ENCODE measurements at regions not wholly inside any gene's neighbourhood (a gene's known extent, or its start where the extent isn't known, plus 50 kb on each side); places are given as distances from the start of the nearest gene placed in this dataset.

DNA sequence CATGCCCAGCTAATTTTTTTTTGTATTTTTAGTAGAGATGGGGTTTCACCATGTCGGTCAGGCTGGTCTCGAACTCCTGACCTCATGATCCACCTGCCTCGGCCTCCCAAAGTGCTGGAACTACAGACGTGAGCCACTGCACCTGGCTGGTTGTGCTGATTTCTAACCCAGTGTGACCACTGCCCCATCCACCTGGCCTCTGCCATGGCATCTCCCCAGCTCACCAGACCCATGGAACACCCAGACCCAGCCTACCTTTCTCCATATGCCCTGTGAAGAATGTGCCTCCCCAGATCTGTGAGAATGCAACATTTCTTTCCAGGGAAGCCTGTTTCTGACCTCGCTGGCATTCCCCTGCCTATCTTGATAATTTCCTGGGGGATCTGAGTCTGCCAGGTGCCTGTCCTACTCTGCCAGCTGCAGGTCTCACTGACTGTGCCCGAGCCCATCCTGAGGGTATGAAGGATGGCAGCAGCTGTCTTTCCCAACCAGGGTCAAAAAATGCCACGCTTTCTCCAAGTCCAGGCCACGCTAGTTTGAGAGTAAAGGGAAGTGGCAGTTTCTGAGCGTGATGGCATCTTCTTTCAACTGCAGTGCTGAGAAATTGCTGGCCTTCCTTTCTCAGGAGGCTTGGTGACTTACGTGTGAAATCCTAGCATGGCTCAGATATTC is 324.4 kb upstream of the ZNF32 start:
- no peaks in the 10 kb centered on the region for H3K4me1 ChIP-seq (ENCODE audit: low read length)

DNA sequence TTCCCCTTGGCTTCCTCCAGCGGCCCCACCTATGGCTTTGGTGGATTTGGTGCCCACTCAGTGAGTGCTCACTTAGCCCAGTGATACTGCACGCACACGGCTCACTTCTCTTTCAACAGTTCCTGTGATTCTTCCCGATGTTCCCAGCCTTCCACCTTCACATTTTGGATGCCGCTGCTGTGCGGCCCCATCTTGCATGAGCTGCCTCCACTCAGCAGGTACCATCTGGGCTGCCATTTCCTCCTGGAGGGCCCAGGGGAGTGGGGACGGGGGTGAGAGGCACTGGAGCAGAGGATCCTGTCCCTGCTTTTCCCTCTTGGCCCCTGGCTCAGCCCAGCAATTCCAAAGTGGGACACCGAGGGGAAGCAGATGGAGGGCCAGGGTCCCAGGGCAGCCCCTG is 323.3 kb upstream of the ZNF32 start:
- H2AFZ ChIP-seq (ENCODE audit: low read length) = no peak overlapping the region
- H3K4me1 ChIP-seq (ENCODE audit: low read length) = no peaks in the 10 kb centered on the region
- H3K4me2 ChIP-seq (ENCODE audit: low read depth, low read length) = no peak overlapping the region
- no peaks in the 10 kb centered on the region for H4K20me1 ChIP-seq (ENCODE audit: insufficient read depth, low read length)
- no peaks in the 10 kb centered on the region for H3K79me2 ChIP-seq (ENCODE audit: low read length)
- H3K9me2 ChIP-seq (replicated peaks; ENCODE audit: insufficient read depth, low read length) = no peaks in the 10 kb centered on the region
- no peak for DNase-seq
- no peaks in the 10 kb centered on the region for H3F3A ChIP-seq (ENCODE audit: insufficient read depth, low read length)
- no peaks in the 10 kb centered on the region for H3K9me3 ChIP-seq (replicated peaks; ENCODE audit: insufficient read depth, low read length)
- H3K4me3 ChIP-seq (ENCODE audit: low read length) = no peak overlapping the region
- H3K27me3 ChIP-seq (replicated peaks; ENCODE audit: insufficient read depth, low read length) = no peaks in the 10 kb centered on the region
- no peak overlapping the region for H3K27ac ChIP-seq (ENCODE audit: low read length)
- no peaks in the 10 kb centered on the region for H3K36me3 ChIP-seq (replicated peaks; ENCODE audit: insufficient read depth, low read length)
- TF ChIP-seq, protein P1, sequence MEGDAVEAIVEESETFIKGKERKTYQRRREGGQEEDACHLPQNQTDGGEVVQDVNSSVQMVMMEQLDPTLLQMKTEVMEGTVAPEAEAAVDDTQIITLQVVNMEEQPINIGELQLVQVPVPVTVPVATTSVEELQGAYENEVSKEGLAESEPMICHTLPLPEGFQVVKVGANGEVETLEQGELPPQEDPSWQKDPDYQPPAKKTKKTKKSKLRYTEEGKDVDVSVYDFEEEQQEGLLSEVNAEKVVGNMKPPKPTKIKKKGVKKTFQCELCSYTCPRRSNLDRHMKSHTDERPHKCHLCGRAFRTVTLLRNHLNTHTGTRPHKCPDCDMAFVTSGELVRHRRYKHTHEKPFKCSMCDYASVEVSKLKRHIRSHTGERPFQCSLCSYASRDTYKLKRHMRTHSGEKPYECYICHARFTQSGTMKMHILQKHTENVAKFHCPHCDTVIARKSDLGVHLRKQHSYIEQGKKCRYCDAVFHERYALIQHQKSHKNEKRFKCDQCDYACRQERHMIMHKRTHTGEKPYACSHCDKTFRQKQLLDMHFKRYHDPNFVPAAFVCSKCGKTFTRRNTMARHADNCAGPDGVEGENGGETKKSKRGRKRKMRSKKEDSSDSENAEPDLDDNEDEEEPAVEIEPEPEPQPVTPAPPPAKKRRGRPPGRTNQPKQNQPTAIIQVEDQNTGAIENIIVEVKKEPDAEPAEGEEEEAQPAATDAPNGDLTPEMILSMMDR (IDR thresholded peaks at IDR 0.05; ENCODE audit: low read length) = no peak
- TF ChIP-seq EZH2 (optimal IDR thresholded peaks at IDR 0.05; ENCODE audit: low read depth, low read length) (no peak), EZH2phosphoT487 (IDR thresholded peaks at IDR 0.05; ENCODE audit: low read length) (no peak)
- no peak overlapping the region for H3K9ac ChIP-seq (ENCODE audit: low read length)

More for the DNA sequence above, 324.4 kb upstream of the ZNF32 start:
- Histone ChIP-seq H3K4me2 (ENCODE audit: low read depth, low read length) (no peak overlapping the region), H3K9me3 (replicated peaks; ENCODE audit: insufficient read depth, low read length) (no peaks in the 10 kb centered on the region), H3K27me3 (replicated peaks; ENCODE audit: insufficient read depth, low read length) (no peaks in the 10 kb centered on the region), H3F3A (ENCODE audit: insufficient read depth, low read length) (no peaks in the 10 kb centered on the region), H2AFZ (ENCODE audit: low read length) (no peak overlapping the region), H3K9ac (ENCODE audit: low read length) (no peak overlapping the region), H3K9me2 (replicated peaks; ENCODE audit: insufficient read depth, low read length) (no peaks in the 10 kb centered on the region), H3K4me3 (ENCODE audit: low read length) (no peak overlapping the region), H3K36me3 (replicated peaks; ENCODE audit: insufficient read depth, low read length) (no peaks in the 10 kb centered on the region), H3K79me2 (ENCODE audit: low read length) (no peaks in the 10 kb centered on the region), H3K27ac (ENCODE audit: low read length) (no peak overlapping the region), H4K20me1 (ENCODE audit: insufficient read depth, low read length) (no peaks in the 10 kb centered on the region)
- TF ChIP-seq, protein P1 (IDR thresholded peaks at IDR 0.05; ENCODE audit: low read length) = no peak
- no peak for TF ChIP-seq EZH2 (optimal IDR thresholded peaks at IDR 0.05; ENCODE audit: low read depth, low read length)
- no peak for TF ChIP-seq EZH2phosphoT487 (IDR thresholded peaks at IDR 0.05; ENCODE audit: low read length)
- no peak for DNase-seq

DNA sequence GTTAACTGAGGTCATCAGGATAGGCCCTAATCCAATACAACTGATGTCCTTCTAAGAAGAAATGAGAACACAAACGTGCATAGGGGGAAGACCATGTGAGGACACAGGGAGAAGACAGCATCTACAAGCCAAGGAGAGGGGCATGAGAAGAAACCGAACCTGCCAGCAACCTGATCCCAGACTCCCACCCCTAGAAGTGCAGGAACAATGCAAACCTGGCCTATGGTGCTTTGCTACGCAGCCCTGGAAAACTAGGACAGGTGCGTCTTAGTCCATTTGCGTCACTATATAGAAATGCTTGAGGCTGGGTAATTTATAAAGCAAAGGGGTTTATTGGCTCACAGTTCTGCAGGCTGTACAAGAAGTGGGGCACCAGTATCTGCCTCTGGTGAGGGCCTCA is 322.6 kb upstream of the ZNF32 start:
- H3K27me3 ChIP-seq (replicated peaks; ENCODE audit: insufficient read depth, low read length) = no peaks in the 10 kb centered on the region
- H3K4me2 ChIP-seq (ENCODE audit: low read depth, low read length) = no peak overlapping the region
- no peaks in the 10 kb centered on the region for H3K4me1 ChIP-seq (ENCODE audit: low read length)
- H3F3A ChIP-seq (ENCODE audit: insufficient read depth, low read length) = no peaks in the 10 kb centered on the region
- no peak overlapping the region for H3K4me3 ChIP-seq (ENCODE audit: low read length)
- H4K20me1 ChIP-seq (ENCODE audit: insufficient read depth, low read length) = no peaks in the 10 kb centered on the region
- H3K27ac ChIP-seq (ENCODE audit: low read length) = no peak overlapping the region
- no peaks in the 10 kb centered on the region for H3K79me2 ChIP-seq (ENCODE audit: low read length)
- TF ChIP-seq, protein P1 (IDR thresholded peaks at IDR 0.05; ENCODE audit: low read length) = no peak
- no peak for TF ChIP-seq EZH2phosphoT487 (IDR thresholded peaks at IDR 0.05; ENCODE audit: low read length)
- no peak for TF ChIP-seq EZH2 (optimal IDR thresholded peaks at IDR 0.05; ENCODE audit: low read depth, low read length)
- H3K9me2 ChIP-seq (replicated peaks; ENCODE audit: insufficient read depth, low read length) = no peaks in the 10 kb centered on the region
- no peaks in the 10 kb centered on the region for H3K9me3 ChIP-seq (replicated peaks; ENCODE audit: insufficient read depth, low read length)
- no peak overlapping the region for H2AFZ ChIP-seq (ENCODE audit: low read length)
- DNase-seq = no peak
- no peak overlapping the region for H3K9ac ChIP-seq (ENCODE audit: low read length)
- H3K36me3 ChIP-seq (replicated peaks; ENCODE audit: insufficient read depth, low read length) = no peaks in the 10 kb centered on the region
